22Rv1 (cell line): ENCODE measurements at regions not wholly inside any gene's neighbourhood (a gene's known extent, or its start where the extent isn't known, plus 50 kb on each side); places are given as distances from the start of the nearest gene placed in this dataset.

Experiments
- H3K27ac ChIP-seq: fragments of 450-650 bp; 2 replicates; pipeline ENCODE4 v1.5.1; 2017
- CTCF ChIP-seq: fragments of 450-650 bp; IDR thresholded peaks from 2 replicates; pipeline ENCODE4 v1.5.1; 2017; ENCODE audit warnings: mild to moderate bottlenecking
- ZFX ChIP-seq: fragments of 450-650 bp; IDR thresholded peaks from 2 replicates; pipeline ENCODE4 v1.6.1; 2017; ENCODE audit warnings: antibody characterized with exemption, borderline replicate concordance

GRCh38 chr13:40247845-40248244, 418.6 kb downstream of the FOXO1 start:
- H3K27ac ChIP-seq: no peak overlapping the region
- TF ChIP-seq CTCF (no peak), ZFX (no peak)

- no peak overlapping the region for H3K27ac ChIP-seq
- no peak for TF ChIP-seq ZFX
- no peak for TF ChIP-seq CTCF
Observed at GRCh38 chr13:40251343-40252032, 415.0 kb downstream of the FOXO1 start.

- TF ChIP-seq CTCF (no peak), ZFX (no peak)
- H3K27ac ChIP-seq: no peak overlapping the region
Observed at GRCh38 chr13:40252241-40252640, 414.2 kb downstream of the FOXO1 start.

- no peak overlapping the region for H3K27ac ChIP-seq
- no peak for TF ChIP-seq CTCF
Observed at GRCh38 chr13:40252676-40253075, 413.8 kb downstream of the FOXO1 start.

- no peak overlapping the region for H3K27ac ChIP-seq
- no peak for TF ChIP-seq ZFX
- no peak for TF ChIP-seq CTCF
Observed at GRCh38 chr13:40254394-40254793, 412.0 kb downstream of the FOXO1 start.

- no peak overlapping the region for H3K27ac ChIP-seq
- TF ChIP-seq CTCF: no peak
- TF ChIP-seq ZFX: no peak
Observed at GRCh38 chr13:40255551-40255950, 410.9 kb downstream of the FOXO1 start.

- H3K27ac ChIP-seq: no peak overlapping the region
- TF ChIP-seq CTCF: no peak
- no peak for TF ChIP-seq ZFX
Observed at GRCh38 chr13:40259899-40260298, 406.5 kb downstream of the FOXO1 start.
